NCI-H2196 treated with DMSO at 0.1 percent for 48 hours (cell line): ENCODE measurements at regions not wholly inside any gene's neighbourhood (a gene's known extent, or its start where the extent isn't known, plus 50 kb on each side); places are given as distances from the start of the nearest gene placed in this dataset.

Experiments
- DNase-seq: peaks from one replicate; lab custom pipeline; 2025; ENCODE audit not compliant: unreplicated experiment; lab: John Stamatoyannopoulos, UW

DNA sequence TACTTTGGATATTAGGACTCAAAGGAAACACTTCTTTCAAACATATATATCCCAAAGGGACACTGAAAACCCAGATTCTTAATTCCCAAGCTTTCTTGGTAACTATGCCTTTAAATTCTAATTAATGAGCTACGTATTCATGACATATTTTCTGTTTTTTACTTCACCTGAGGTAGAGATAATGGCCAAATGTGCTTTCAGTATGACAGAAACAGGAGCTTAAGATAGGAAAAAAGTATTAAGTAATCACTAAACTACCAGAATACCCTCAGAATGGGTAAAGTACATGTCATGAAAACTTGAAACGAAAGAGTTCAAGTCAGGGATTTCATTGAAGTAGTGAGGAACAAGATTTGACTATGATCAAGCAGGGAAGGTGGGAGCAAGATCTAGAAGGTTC lies 478.5 kb downstream of the AGTPBP1 start:
- no peak for DNase-seq

DNA sequence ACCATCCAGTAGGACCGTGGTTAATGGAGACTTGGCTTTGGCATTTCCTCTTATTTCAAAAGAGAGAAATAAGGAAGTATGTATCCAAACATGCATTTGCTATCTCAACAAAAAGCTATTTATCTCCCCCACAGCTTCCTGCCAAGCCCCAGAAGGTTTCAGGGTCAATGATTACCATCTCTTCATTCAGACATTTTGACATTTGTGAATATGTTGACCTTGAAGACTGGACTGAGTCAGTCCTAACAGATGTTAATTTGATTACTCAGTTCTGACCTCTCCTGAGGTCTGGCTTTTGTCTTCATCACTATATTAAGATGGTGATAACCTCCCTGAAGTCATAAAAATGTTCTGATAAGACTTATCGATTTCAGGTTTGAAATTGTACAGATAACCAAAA lies 479.4 kb downstream of the AGTPBP1 start:
- DNase-seq: no peak

- DNase-seq: no peak
Observed at GRCh38 chr9:85260275-85260845, 481.4 kb downstream of the AGTPBP1 start.

DNA sequence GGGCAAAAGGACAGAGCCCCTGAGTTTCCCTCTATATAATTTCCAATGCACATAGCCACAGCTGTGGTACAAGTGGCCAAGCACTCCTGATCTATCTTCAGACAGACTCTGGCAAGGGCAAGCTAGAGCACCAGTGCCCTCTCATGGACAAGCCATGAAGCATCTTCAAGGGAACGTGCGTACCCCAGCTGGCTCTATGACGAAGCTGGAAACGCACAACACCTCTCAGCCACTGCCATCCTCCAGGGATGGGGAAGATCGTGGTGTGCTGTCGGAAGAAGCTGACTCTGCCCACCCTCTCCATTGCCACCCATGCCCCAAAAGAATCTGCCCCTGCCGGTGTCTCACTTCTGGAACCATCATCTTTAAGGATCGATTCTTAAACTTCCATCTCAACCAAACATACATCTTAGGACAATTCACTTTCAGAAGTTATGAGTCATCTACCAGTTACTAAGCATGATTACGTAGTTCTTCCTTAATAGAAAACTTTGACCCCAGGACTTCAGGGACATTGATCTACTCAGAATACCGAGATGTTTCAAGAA lies 482.9 kb downstream of the AGTPBP1 start:
- peak; percentile 20 for DNase-seq

- no peak for DNase-seq
Observed at GRCh38 chr9:85258236-85258635, 483.5 kb downstream of the AGTPBP1 start.

DNA sequence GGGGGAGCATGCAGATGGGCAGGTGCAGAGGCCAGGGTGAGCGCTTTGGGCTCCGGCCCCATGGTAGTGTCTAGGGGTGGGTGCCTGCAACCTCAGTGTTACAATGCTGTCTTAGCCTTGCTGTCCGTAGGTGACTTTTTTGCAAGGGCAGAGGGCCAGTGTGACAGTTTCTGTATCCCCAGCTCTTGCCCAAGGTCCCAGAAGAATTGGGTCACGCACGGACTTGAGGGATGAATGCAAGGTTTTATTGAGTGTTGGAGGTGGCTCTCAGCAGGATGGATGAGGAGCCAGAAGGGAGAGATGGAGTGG lies 492.5 kb downstream of the AGTPBP1 start:
- DNase-seq: no peak

GRCh38 chr9:85248514-85249312 lies 493.0 kb downstream of the AGTPBP1 start:
- no peak for DNase-seq

DNA sequence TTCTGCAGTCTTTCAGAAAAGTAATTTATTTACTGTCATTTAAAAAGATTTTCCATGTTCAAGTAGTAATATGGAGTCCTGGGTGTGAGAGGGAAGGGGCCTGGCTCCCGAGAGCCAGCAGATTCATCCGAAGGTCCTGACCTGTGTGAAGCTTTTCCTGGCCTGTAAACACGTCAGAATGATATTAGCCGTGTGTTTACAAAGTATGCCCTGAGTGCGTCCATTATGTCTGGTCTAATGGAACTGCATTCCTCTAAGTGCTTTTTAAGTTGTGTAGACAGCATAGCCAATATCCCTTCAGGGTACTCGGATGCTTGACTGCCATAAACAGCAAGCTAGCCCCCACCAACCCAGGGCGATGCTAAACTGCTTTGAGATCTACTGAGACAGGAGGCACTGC lies 495.2 kb downstream of the AGTPBP1 start:
- DNase-seq: no peak

- no peak for DNase-seq
Observed at GRCh38 chr9:85244856-85245255, 496.9 kb downstream of the AGTPBP1 start.

DNA sequence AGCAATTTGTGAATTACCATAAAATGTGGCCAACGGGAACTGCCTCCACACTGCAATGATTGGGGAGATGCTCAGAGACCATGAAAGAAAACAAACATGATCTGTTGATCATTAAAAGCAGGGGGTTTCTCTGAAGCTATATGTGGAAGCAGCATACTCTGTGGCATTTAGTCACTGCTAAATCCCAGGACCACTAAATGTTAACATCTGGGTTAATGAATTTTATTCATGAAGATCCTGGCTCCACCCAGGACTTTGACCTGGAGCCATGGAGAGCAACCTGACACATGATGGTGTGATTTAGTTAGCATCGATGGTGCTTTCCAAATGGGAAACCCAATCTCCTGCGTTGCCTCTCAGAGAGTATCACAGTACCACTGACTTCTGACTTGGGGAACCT lies 497.8 kb downstream of the AGTPBP1 start:
- DNase-seq: no peak

DNA sequence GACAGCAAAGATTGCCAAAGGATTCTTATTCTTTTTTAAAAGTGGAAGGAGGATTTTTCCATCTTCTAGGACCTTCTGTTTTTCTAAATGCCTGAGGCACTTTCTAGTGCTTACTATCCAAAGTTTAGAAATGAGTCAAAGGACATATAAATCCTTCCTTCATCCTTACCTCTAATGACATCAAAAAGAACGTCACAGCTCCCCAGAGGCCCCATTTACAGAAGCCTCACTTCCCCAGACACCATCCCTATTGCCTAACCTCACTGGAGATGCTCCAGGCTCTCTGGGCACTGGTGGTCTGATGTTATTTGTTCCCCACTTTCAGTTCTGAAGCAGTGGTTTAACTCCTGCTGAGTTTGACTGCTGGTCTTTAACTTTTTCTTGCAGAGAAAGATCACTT lies 504.3 kb downstream of the AGTPBP1 start:
- no peak for DNase-seq

DNA sequence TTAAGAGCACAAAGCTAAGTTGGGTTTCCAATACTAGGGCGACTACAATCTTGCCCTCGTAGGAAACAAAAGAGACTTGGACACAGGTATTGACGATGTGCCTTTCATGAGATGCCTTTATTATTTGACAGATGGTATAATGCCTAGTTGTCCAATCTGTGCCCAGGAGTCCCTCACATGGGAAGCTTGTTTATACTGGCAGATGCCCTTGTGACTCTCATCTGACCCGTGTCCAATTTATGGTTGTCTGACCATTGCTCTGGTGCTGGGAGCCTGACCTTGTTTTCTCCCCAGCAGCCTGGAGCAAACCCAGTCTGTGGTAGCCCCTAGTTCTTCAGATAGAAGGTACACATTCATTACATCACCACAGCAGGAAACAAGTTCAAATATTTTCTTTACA lies 511.7 kb downstream of the AGTPBP1 start:
- DNase-seq: no peak

GRCh38 chr9:85228111-85228855 lies 513.5 kb downstream of the AGTPBP1 start:
- DNase-seq: no peak

GRCh38 chr9:85225180-85225579 lies 516.6 kb downstream of the AGTPBP1 start:
- DNase-seq: no peak

DNA sequence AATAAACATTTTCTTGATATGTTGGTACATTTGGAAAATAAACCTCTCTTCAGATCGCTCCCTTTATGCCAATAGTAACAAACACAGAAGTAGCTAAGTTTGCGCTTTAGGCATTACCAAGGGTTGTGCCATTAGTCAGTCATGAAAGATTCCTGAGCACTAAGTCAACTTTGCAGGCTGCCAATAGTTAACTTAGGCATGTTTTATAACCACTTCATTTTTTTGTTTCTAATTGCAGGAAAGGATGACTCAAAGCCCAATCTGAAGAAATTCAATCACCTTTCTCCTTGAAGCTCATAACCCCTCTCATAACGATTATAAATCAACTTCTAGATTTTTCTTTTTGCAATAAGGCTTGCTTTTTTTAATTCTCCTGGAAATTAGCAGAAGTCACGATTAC lies 517.0 kb downstream of the AGTPBP1 start:
- DNase-seq: no peak

GRCh38 chr9:85224301-85224700 lies 517.5 kb downstream of the AGTPBP1 start:
- no peak for DNase-seq

DNA sequence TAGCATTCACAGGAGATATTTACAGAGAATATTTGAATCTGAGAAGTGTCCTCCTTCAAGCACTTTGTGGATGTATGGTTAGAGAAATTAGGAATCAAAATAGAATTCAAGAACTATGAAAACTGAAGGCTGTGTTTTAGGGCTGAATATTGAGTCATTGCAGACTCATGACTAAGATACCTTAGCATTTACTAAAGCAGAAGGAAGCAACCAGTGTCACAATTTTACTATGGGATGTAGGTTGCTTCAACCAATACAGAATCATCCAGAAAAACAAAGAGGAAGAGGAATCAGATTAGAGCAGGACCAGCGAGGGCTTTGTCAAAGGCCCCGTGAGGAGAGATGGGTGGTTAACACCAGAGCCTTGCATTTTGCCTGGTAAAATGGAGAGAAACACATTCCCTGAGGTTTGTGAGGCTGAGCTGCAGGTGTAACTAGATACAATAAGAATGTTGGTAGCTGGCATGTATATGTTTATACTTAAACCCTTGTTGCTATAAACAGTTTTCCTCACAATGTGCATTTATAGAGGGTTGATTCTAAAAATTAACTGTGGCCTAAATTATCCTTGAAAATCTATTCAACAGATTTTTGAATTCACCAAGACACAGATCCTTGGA lies 518.1 kb downstream of the AGTPBP1 start:
- DNase-seq: no peak

DNA sequence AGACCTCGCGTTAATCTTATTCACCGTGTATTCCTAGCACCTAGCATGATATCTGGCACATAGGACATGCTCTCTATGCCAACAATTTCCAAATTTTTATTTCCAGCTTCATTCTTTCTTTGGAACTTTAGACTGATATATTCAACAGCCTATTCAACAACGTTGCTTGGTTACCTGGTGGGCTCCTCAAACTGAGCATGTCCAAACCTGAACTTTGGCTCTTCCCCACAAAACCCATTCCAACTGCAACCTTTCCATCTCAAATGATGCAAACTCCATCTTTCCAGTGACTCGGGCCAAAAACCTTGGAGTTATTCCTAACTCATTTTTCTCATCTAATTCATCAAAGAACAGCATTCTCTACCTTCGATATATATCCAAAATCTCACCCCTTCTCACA lies 525.2 kb downstream of the AGTPBP1 start:
- no peak for DNase-seq

DNA sequence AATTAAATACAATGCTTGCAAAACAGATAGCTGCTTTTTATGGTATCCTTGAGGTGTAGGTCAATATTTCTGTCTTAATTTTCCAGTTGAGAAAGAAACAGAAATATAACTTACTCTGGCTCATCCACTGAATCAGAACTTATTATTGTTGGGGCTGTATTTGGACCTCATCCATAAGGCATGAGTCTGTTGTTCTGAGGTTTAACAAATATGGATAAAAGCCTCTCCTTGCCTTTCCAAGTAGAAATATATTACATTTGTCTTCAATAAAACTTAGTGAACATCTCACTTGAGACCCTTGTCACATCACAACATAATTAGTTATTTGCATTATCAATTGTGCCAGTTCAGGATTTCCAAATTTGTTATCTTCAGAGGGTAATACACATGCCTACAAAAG lies 525.8 kb downstream of the AGTPBP1 start:
- no peak for DNase-seq

DNA sequence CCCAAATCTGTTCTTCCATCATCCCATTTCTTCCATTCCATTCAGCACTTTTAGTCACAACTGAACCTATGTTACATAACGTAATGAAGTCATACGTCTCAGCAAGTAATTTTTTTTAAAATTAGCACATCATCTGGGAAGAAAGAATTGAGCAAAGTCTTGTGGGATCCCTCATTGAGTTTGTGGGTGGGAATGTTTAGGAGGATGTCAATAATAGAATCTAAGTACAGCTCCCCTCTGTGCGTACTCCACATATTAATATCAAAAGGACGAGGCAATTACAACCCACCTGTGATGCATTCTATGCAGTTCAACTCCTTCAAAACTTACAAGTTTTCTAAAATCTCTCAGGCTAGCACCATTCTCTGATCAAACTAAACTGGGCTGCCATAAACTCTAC lies 526.3 kb downstream of the AGTPBP1 start:
- DNase-seq: no peak
